HS-5 (cell line): ENCODE measurements at regions not wholly inside any gene's neighbourhood (a gene's known extent, or its start where the extent isn't known, plus 50 kb on each side); places are given as distances from the start of the nearest gene placed in this dataset.

ENCODE experiments used
- DNase-seq: peaks from one replicate; pipeline ENCODE4 v3.0.0-alpha.2; 2012; ENCODE audit warnings: low read depth

DNA sequence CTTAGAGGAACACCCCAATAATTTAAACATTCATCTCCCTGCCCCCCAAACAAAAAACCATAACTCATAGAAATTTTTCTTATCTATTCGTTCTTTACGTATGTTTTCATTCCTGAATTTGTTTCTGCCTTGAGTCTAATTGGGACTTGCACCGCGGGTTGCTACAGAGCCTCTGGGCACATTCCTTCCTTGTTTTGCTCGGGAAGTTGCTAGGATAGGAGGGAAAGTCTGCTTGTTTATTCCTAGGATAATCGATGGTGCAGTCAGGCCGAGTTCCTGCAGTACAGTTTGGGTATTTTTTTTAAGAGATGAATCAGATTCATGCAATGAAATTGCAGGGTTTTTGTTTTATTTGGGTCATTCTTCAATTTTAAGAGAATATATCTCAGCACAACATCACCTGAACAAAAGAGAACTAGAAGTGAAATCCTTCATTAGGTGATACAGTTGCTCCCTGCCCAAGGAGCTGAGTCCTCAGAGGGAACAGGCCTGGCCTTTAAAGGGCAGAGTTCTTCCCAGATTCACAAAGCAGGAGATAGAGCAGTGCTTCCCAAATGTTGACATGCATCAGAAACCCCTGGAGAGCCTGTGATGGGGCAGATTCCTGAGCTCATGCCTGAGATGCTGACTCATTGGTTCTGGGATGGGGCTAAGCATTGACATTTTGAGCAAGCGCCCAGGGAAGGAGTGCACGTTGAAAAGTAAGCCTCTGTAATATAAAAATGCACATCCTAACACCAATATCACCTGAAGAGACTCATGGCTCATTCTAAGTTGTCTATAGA lies 114.9 kb upstream of the FAM9B start:
- DNase-seq = no peak

DNA sequence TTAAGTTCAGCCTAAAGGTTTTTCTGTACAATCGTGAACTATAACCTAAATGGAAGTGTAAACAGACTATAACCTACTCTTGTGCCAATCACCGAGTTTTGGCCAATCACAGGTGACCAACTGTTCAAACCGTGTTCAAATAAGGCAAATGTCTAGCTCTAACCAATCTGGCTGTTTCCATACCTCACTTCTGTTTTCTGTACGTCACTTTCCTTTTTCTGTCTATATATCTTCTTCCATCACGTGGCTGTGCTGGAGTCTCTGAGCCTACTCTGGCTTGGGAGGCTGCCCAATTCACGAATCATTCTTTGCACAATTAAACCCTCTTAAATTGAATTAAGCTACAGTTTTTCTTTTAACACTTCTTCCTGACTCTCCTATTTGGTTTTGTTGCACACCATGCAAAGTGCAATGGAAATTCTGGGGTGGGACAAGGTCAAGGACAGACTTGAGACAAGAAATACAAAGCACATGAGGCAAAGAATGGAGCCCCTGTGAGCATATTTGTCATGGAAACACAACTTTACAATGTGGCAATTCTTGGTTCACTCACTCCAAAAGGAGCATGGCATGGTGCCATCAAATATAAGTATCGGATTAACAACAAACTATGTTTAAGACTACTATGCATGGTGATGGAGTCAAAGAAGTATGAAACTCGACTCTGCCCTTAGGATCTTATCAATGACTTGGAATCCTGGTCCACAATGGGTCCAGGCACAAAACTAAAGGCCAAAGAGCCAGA lies 115.7 kb upstream of the FAM9B start:
- no peak for DNase-seq

DNA sequence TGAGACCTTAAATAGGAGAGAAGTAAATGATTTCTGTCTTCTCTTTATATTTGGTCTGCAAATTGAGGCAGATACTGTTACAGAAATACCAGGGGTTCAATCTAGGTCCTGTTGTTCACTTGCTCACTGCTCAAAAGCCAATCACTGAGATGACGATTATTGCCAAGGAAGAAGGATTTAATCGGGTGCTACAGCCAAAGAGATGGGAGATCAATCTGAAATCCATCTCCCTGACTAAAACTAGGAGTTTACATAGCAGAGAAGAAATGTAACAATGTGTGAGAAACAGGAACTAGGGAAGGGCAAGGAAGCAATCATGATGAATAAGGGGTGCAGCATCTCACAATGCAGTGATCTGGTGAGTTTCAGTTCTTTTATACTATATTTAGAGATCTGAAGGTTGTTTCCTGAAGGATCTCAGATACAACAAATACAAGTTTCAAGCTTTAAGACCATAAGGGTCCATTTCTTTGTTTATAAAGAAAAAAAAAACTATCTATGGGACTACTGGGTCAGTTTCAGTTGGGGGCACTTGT lies 117.9 kb upstream of the FAM9B start:
- no peak for DNase-seq

DNA sequence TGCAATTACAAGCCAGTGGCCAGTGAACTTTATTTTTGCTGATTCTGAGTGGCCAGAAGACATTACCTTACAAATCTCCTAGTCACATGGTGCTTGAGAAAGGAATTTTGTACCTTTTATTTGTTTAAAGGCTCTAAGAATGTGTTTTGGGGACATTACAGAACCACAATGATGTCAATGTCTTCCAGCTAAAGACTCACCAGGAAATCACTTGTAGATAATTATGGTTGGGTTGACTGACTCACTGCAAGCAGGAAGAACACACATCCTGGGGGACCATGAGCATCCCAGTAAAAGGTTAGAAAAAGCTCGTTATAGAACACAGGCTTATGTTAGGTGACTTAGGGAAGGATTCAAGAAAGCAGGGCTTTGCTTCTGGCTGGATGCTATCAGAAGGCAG lies 119.4 kb upstream of the FAM9B start:
- DNase-seq = no peak

DNA sequence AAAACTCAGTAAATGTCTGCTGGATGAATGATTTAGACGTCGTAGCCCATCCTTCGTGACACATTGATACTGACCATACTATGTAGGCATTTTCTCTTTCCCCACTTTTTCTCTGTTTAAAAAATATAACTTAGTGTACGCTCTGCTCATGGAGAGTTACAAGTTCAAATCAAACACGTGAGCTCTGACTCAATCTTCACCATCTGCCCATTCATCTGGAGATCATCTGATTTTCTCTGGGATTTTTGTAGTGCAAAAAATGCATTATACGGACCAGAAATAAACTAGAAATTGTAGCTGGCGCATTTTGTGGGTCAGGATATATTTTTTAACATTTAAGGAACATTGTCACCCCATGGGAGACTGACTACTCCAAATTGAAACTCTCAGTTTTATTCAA lies 124.7 kb upstream of the FAM9B start:
- DNase-seq = no peak

DNA sequence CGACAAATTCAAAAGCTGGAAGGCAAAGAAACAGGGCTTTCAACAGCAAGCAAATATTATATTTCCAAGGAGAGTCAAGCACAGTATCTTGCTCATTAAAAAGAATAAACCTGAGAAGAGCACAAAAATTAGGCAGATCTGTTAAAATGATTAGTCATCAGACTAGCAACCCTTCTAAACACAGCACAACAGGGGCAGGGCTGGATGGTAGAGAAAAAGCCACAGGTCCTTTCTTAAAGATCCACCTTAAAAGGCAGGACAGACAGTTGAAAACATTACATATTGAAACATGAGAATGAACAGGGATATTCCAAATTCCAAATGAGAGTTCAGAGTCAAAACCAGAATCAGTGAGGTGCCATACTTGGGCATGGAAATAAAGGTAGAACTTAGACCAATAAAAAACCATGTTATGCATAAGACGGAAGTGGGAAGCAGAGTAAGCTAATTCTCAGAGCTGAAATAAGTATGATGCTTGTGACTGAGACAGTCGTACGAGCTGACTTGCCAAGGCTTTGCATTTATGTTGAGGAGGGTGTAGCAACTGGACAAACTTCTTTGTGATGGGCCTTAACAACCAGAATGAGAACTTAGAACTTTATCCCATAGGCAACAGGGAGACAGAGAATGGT lies 126.9 kb upstream of the FAM9B start:
- no peak for DNase-seq

DNA sequence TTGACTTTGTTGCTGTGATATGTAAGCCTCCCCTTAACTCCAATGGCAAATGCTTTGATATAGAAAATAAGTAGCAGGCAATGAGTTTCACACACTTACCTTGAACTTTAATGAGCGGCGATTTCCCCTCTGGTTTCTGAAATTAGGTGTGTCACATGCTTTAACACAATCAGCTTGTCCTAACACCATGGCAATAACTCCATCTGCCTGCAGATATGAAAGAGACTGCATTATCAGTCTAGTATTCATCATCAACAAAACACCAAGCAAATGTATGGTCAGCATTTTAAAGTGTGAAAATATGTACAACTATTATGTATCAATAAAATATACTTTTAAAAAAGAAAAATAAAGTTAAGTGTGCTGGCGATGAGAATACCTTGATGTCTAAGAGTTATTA lies 128.8 kb upstream of the FAM9B start:
- no peak for DNase-seq

DNA sequence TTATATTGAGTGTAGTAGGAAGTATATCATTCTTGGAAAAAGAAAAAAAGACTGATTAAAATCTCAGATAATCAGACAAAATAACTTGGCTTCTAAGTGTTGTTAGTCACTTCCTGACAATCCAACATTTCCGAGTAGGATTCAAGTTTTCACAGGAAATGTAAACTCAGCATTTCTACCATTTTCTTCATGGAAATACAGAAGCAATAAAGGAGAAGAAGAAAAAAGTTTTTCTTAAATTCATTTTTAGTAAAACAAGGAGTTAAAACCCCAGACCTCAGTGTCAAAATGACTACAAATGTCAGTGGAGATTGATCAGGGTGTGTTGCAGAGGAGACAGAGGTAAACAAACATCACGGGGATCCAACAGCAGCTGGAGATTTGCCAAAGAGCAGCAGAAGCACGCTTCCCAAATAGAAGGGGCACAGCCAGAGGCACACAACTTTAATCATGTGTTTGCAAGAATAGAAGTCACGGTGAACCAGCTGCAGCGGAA lies 129.3 kb upstream of the FAM9B start:
- DNase-seq = no peak

DNA sequence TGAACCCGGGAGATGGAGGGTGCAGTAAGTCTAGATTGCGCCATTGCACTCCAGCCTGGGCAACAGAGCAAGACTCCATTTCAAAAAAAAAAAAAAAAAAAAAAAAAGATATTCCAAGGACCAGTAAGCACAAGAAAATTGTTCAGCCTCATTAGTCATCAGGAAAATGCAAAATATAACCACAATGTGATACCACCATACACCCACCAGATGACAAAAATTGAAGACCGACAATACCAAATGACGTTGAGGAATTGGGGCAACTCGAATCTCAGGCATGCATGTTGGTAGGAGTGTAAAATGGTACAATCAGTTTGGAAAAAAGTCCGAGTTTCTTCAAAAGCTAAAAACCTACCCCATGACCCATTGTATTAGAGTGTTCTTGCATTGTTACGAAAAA lies 130.2 kb upstream of the FAM9B start:
- no peak for DNase-seq

DNA sequence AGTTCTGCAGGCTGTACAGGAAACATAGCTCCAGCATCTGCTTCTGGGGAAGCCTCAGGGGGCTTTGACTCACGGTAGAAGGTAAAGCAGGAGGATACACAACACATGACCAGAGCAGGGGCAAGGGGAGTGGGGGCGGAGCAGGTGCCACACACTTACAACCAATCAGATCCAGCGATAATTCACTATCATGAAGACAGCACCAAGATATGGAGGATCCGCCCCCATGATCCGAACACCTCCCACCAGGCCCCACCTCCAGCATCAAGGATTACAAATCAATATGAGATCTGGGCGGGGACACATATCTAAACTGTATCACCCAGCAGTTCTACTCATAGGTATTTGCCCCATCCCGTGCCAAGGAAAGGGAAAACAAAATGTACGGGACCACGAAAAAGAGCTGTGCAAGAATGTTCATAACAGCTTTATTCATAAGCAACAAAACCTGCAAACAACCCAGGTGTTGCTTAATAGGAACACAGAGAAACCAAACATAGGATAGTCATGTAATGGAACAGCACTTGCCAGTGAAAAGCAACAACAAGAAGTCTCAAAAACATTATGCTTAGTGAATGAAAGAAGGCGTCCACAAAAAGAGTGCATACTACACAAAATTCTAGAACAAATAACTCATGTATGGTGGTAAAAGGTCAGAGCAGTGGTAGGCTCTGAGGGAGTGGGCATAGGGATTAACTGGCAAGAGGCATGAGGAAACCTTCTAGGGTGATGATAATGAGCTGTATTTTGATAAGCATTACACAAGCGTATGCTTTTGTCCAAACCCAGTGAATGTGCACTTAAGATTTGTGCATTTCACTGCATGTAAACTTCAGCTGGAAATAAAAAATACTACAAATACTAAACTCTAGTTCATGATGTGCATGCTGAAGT lies 130.9 kb upstream of the FAM9B start:
- no peak for DNase-seq

DNA sequence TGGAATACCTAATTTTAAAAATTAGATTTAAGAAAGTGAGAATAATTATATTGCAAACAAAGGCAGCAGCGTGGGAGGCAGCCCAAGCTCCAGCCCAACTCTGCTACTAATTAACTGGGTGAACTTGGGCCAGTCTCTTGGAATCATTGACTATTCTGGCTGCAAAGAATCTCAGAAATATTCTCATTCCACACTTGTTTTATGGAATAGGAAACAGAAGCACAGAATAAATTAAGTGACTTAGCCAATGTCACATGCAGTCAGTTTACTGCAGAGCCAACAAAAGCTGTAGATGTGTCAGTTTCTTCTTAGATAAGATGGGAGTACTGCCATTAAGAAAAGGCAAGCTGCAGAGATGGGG lies 132.6 kb upstream of the FAM9B start:
- DNase-seq = no peak

DNA sequence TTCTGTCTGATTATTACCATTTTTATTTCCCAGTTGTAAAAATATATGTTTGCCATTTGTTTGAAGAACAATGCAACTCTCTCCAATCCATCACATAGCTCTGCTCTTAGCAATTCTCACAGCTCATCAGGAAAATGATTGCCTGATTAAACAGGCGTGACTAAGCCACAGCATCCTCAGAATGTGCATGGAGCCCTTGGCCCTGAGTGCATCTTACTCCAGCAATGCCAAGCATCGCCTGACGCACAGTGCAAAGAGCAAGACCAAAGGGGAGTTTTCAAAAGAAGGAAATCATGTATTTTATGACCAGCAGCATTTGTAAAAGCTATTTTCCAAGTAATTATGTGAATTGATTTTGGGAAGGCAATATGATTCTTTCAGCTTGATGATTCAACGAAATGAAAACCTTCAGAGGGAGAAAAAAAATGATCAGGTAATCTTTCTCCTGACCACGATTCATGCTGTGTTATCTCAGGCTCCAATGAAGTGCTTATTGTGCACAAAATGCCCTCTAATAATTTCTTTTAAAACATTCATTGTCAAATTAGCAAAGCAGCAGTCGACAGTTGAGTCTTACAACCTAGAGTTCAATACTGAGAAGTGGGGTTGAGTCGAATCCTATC lies 138.0 kb upstream of the FAM9B start:
- no peak for DNase-seq

DNA sequence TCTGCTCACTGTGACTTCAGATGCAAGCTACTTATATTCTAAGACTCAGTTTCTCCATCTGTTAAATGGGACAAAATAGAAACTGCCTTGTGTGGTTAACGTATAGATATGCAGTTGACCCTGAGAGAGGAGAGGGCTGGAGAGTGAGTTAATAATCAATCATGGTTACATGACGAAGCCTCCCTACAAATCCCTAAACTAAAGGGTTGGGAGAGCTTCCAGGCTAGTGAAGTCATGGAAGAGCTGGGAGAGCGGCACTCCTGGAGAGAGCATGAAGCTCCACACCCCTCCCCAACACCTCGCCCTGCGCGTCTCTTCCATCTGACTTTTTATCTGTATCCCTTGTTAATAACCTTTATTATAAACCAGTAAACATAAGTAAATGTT lies 138.5 kb upstream of the FAM9B start:
- no peak for DNase-seq

DNA sequence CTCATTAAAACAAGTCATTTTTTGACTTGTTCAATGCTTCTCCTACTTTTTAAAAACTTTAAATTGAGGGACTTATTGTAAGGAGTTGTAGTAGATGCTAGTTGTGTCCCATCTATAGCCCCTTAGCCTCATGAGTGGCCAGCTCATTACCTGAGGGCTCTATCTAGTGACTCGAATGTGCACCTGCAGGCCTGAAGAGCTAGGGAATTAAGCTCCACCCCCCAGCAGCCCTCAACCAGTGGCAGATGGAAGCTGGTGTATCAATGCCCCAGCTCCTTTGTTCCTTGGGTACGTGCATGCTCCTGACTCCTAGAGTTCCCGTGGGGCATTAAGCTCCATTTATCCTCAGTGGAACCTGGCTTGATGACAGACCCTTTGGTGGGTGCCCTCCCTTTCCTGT lies 146.7 kb upstream of the FAM9B start:
- no peak for DNase-seq

DNA sequence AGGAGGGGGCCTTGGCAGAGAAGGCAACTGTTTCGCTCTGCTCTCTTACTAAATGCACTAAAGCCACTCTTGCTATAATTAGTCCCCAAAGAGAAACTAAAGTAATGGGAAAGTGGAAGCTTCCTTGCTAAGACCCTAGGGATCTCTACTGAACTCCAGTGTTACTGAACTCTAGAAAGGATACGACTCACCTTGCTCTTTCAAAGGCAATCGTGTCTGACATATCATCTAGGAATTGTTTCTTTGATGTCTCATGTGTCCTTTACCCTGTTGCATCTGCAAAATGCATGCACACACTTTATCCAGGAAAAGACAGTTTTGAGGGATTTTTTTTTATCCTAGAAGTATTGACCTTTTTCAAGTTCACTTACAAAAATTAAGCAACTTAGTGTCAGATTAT lies 148.1 kb upstream of the FAM9B start:
- DNase-seq = peak; percentile 31

DNA sequence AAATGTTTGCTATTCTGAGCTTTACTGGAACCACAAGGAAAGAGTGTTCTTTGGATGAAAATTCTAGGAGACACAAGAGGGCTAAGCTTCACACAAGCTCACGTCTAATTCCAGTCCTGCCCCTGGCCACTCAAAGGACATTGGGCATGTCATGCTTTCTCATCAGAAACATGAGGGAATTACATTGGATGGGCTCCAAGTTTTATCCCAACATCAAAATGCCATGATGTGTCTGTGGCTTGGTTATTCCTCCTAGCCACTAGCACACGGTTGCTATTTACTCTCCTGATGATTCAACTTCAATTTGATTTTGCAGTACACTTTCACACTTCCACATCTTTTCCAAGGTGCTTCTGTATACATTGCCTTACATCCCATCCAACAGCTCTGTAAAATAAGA lies 149.6 kb upstream of the FAM9B start:
- no peak for DNase-seq

DNA sequence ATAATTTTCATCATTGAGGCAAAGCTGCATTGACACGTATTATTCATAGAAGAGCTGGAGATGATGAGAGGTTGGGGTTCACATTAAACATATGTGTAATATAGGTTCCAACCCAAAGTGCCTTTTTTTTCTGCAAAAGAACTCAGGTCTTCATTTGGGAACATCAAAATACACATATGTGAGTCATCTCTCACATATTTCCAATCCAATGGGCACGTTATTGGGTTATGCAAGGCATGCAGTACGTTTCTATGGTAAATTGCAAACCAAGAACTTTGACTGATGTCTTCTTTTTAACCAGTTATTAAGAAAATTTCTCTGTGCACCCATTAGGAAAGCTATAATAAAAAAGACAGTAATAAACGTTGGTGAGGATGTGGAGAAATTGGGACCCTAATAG lies 150.3 kb upstream of the FAM9B start:
- no peak for DNase-seq

DNA sequence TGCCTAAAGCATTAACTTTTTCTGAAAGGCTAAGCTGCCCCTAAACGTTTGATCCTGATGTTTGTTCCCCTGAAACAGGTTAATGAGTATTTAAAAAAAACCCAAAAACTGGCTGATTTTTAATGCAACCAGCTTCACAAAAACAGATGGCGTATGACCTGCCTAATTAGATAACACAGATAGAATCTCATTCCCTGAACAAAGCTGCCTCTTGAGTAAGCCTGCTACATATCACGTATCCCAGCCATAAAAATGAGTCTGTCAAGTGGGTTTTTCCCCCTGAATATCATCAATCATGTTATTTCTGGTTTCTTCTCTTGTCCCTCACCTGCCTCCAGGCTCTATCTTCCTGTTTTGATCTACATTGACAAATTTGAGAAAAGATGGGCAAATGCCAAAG lies 154.2 kb upstream of the FAM9B start:
- no peak for DNase-seq

DNA sequence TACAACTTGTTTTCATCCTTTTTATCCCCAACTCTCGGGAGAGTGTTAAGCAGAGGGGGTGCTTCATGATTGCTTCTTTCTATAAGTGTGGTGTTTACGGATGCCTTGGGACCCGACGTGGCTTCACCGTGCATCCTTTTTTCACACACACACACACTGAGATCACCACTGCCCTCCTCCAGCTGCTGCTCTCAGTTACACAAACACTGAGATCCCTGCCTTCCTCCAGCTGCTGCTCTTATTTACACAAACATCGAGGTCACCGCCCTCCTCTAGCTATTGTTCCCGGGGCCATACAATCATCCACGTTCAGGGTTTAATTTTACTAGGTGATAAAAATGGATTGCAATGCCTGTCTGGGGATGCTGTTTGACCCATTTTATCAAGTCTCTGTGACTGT lies 155.4 kb upstream of the FAM9B start:
- DNase-seq = no peak

DNA sequence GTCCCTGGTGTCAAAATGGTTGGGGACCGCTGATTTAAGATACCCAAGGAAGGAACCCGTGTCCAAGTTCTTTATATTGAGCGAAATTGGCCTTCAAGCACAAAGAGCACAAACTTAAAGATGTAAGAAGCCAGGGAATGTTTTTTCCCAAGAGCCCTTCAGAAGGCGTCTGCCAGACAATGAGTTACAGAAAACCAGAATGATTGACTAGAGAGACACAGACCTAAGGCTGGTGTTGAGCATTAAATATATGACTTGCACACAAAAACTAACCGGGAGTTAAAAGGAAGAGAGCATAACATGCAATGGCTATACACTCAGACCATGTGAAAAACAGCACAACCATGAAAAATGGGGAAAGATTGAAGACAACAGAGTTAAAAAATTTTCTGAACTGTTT lies 157.5 kb upstream of the FAM9B start:
- DNase-seq = no peak

DNA sequence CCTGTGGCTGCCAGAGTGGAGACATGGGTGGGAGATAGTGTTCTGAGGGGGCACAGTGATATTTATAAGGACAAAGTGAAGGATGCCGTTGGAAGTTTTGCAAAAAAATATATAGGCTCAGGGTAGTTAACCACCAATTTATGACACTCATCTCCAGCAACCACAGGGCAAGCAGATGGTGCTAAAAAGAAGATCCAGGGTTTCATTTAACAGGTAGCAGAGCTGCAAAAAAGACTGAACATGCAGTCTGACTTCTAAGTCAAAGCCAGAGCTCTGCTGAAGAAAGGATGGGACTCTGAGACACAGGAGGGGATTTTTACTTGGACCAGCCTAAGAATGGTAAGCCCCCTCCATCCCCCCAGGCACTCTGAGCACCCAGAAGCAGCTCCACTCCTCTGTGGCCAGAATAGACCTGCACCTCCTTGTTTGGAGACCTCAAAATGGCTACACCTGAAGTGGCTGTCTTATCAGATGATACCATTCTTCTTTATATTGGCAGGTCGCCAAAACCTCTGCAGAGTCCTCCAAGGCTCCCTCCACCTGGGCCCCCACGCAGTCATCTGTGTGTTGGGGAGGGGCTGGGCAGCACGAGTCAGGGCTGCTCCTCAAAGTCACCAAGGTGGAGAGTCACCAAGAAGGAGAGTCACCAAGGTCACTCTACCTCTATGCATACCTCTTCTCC lies 161.4 kb upstream of the FAM9B start:
- DNase-seq = no peak
